GM12873 (cell line): ENCODE measurements at regions not wholly inside any gene's neighbourhood (a gene's known extent, or its start where the extent isn't known, plus 50 kb on each side); places are given as distances from the start of the nearest gene placed in this dataset.

Source experiments
- TF ChIP-seq, protein P1 (sequence below): IDR thresholded peaks from 2 replicates; pipeline ENCODE4 v1.5.1; 2012; ENCODE audit warnings: low read depth, mild to moderate bottlenecking, moderate library complexity, low read length, control low read depth; ENCODE audit not compliant: insufficient read depth; ENCODE audit errors: missing control alignments

DNA sequence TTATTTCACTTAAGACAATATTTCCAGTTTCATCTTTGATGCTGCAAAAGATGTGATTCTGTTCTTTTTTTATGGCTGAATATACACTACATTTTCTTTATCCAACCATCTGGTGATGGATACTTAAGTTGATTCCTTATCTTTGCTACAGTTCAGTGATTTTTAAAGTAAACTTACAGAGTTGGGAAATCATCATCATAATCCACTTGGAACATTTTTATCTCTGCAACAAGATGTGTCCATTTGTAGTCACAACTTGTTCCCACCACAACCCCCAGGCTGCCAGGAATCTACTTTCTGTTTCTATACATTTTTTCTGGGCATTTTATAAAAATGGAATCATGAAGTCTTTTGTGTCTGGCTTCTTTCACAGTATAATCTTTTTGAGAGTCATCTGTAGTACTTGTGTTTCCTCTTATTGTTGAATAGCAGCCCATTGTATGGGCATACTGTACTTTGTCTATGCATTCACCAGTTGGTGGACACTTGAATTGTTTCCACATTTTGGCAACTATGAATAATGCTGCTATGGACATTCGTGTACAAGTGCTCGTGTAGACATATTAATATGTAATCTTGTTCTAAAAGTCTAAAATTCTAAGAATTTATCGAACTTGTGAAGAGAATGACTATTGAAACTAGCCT, 212.5 kb upstream of the DDHD1 start:
- TF ChIP-seq, protein P1, sequence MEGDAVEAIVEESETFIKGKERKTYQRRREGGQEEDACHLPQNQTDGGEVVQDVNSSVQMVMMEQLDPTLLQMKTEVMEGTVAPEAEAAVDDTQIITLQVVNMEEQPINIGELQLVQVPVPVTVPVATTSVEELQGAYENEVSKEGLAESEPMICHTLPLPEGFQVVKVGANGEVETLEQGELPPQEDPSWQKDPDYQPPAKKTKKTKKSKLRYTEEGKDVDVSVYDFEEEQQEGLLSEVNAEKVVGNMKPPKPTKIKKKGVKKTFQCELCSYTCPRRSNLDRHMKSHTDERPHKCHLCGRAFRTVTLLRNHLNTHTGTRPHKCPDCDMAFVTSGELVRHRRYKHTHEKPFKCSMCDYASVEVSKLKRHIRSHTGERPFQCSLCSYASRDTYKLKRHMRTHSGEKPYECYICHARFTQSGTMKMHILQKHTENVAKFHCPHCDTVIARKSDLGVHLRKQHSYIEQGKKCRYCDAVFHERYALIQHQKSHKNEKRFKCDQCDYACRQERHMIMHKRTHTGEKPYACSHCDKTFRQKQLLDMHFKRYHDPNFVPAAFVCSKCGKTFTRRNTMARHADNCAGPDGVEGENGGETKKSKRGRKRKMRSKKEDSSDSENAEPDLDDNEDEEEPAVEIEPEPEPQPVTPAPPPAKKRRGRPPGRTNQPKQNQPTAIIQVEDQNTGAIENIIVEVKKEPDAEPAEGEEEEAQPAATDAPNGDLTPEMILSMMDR: no peak

- TF ChIP-seq, protein P1: no peak
Measured at GRCh38 chr14:53360829-53361228, 207.7 kb upstream of the DDHD1 start.

DNA sequence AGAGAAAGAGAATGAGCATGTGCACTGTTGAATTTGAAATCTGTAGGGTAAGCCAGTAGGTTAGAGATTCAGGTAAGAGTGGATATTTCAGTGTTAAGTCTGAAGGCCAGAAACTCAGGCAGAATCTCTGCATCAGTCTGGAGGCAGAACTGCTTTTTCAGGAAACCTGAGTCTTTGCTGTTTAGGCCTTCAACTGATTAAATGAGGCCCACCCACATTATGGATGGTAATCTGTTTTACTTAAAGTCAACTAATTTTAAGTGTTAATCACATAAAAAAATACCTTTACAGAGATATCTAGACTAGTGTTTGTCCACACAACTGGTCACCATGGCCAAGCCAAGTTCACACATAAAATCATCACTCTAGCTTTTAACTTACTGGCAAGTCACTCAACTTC, 205.0 kb upstream of the DDHD1 start:
- TF ChIP-seq, protein P1: no peak

GRCh38 chr14:53356361-53357150, 203.4 kb upstream of the DDHD1 start:
- TF ChIP-seq, protein P1: no peak

- TF ChIP-seq, protein P1: no peak
Measured at GRCh38 chr14:53355581-53356112, 202.5 kb upstream of the DDHD1 start.

DNA sequence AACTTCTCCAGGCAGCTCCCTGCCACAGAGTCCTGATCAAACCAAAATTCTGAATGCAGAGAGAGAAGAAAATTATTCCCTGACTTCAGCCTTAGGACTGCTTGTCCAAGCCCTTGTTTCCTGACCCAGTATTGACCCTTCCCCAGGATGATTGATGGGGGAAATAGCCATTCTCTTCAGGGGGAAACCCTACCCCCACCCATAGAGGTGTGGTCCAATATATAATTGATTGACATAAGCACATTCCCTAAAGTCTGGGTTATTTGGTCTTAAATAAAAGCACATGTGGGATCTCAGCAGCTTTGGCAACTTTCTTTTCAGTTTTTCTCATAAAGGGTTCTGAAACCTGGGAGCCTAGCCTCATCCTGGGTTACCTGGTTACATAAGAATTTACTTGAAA, 201.2 kb upstream of the DDHD1 start:
- TF ChIP-seq, protein P1: no peak

- TF ChIP-seq, protein P1: no peak
Measured at GRCh38 chr14:53350866-53351265, 197.7 kb upstream of the DDHD1 start.
